Body of pancreas (tissue), 4 donors: ENCODE measurements at regions not wholly inside any gene's neighbourhood (a gene's known extent, or its start where the extent isn't known, plus 50 kb on each side); places are given as distances from the start of the nearest gene placed in this dataset.
"Not testable (repeated sequence)": the region's sequence is repeated elsewhere in the genome, so short reads cannot be mapped to it uniquely, and the experiment has no call there.

Experiments
- ATAC-seq: fragments of 150-250 bp; one replicate; pipeline ENCODE4 v1.9.1; 2016
- DNase-seq, 4 donors: peaks; one replicate each; pipeline ENCODE4 v3.0.0-alpha.2; 2019
- H3K27ac ChIP-seq, 4 donors: fragments of 200-600 bp; sonication (generic); 1 replicate in 3 of 4; 2 replicates in 1 of 4; pipeline versions ENCODE4 v1.5.1 to v1.6.1; 2016 to 2019; ENCODE audit warnings: mild to moderate bottlenecking in 1 of 4, mixed read lengths in 1 of 4, moderate library complexity in 1 of 4
- H3K27me3 ChIP-seq, 2 donors: fragments of 200-600 bp; sonication (generic); one replicate each; pipeline ENCODE4 v1.6.0; 2016; ENCODE audit warnings: mild to moderate bottlenecking in 1 of 2
- H3K36me3 ChIP-seq, 2 donors: fragments of 200-600 bp; sonication (generic); replicated peaks in 1 of 2; 2 replicates each; pipeline ENCODE4 v1.5.1; 2016; ENCODE audit warnings: low read depth in 2 of 2; ENCODE audit not compliant: insufficient read depth in 1 of 2
- H3K4me1 ChIP-seq: fragments of 200-600 bp; sonication (generic); one replicate; pipeline ENCODE4 v1.6.0; 2016
- H3K4me3 ChIP-seq, 2 donors: fragments of 200-600 bp; sonication (generic); 1 replicate in 1 of 2; 2 replicates in 1 of 2; pipeline ENCODE4 v1.5.1; 2016 to 2019
- H3K9me3 ChIP-seq, 3 donors: fragments of 200-600 bp; sonication (generic); 1 replicate in 2 of 3; 2 replicates in 1 of 3; pipeline ENCODE4 v1.5.1; 2016
- POLR2A ChIP-seq, 3 donors: fragments of 450-650 bp; IDR thresholded peaks; one replicate each; pipeline ENCODE4 v1.6.1; 2016; ENCODE audit warnings: antibody characterized with exemption in 3 of 3, mild to moderate bottlenecking in 2 of 3
- WGBS, 2 donors: methylation state at CpG; one replicate each; pipeline ENCODE4 v1.1.5; 2017; 5-methylcytosine and 5-hydroxymethylcytosine counted together
- intact Hi-C: fragments of 100-400 bp; cut with DNase I; formaldehyde crosslinking; loops from one replicate; pipeline ENCODE4 v1.15.1; 2023
- TF ChIP-seq, protein P1 (sequence below), 7 experiments: fragments of 450-650 bp in 4 of 7; fragments of 200-600 bp in 3 of 7; sonication (generic) in 3 of 7; IDR thresholded peaks; one replicate each; pipeline ENCODE4 v1.5.1; 2016 to 2019; ENCODE audit warnings: antibody characterized with exemption in 7 of 7

DNA sequence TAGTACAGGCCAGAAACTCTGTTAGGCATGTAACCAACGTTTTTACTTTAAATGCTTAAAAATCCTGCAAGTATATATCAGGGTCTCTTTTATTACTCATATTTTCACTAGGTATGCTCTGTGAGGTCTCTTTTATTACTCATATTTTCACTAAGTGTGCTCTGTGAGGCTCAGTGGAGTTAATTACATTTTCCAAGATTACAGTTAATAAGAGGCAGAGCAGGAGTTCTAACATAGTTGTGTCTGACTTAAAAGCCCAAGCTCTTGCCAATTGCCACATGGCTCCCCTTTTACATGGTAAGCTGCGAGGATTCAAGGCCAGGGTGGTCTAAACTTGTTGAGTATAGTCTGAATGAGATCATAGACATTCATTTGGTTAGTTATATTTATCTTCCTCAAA is 81.0 kb upstream of the ARMCX2 start:
- no peak for DNase-seq
- intact Hi-C loops: no loop called here
- H3K4me3 ChIP-seq: no peak overlapping the region
- TF ChIP-seq, protein P1, sequence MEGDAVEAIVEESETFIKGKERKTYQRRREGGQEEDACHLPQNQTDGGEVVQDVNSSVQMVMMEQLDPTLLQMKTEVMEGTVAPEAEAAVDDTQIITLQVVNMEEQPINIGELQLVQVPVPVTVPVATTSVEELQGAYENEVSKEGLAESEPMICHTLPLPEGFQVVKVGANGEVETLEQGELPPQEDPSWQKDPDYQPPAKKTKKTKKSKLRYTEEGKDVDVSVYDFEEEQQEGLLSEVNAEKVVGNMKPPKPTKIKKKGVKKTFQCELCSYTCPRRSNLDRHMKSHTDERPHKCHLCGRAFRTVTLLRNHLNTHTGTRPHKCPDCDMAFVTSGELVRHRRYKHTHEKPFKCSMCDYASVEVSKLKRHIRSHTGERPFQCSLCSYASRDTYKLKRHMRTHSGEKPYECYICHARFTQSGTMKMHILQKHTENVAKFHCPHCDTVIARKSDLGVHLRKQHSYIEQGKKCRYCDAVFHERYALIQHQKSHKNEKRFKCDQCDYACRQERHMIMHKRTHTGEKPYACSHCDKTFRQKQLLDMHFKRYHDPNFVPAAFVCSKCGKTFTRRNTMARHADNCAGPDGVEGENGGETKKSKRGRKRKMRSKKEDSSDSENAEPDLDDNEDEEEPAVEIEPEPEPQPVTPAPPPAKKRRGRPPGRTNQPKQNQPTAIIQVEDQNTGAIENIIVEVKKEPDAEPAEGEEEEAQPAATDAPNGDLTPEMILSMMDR (IDR thresholded peaks at IDR 0.05): no peak
- no peak for TF ChIP-seq POLR2A (IDR thresholded peaks at IDR 0.05)
- ATAC-seq: no peak
- H3K27ac ChIP-seq: no peak overlapping the region
- no peaks in the 10 kb centered on the region for H3K27me3 ChIP-seq
- no peaks in the 10 kb centered on the region for H3K9me3 ChIP-seq
- no peaks in the 10 kb centered on the region for H3K4me1 ChIP-seq
- no peaks in the 10 kb centered on the region for H3K36me3 ChIP-seq
- 27 to 31% methylated on average over 2 of the region's 2 CpGs for WGBS, 2 donors

DNA sequence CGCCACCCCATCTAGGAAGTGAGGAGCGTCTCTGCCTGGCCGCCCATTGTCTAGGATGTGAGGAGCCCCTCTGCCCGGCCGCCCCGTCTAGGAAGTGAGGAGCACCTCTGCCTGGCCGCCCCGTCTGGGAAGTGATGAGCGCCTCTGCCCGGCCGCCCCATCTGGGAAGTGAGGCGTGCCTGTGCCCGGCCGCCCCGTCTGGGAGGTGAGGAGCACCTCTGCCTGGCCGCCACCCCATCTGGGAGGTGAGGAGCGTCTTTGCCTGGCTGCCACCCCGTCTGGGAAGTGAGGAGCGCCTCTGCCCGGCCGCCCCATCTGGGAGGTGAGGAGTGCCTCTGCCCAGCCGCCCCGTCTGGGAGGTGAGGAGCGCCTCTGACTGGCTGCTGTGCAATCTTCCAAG is 79.2 kb upstream of the ARMCX2 start:
- H3K36me3 ChIP-seq, ATAC-seq, H3K4me3 ChIP-seq, H3K9me3 ChIP-seq, H3K27me3 ChIP-seq, H3K27ac ChIP-seq, DNase-seq, H3K4me1 ChIP-seq, intact Hi-C loops: not testable (repeated sequence)
- 78 to 93% methylated on average over 4 to 8 of the region's 24 CpGs for WGBS, 2 donors

DNA sequence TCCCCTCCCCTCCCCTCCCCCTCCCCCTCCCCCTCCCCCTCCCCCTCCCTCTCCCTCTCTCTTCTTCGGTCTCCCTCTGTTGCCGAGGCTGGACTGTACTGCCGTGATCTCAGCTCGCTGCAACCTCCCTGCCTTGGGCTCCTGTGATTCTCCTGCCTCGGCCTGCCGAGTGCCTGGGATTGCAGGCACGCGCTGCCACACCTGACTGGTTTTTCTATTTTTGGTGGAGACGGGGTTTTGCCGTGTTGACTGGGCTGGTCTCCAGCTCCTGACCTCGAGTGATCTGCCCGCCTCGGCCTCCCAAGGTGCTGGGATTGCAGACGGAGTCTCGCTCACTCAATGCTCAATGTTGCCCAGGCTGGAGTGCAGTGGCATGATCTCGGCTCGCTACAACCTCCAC is 78.8 kb upstream of the ARMCX2 start:
- 100% methylated on average over 4 of the region's 17 CpGs; no CpG with 5 or more reads in 1 of the 2 donors for WGBS, 2 donors
- H3K27me3 ChIP-seq, ATAC-seq, H3K27ac ChIP-seq, intact Hi-C loops, DNase-seq, H3K36me3 ChIP-seq, H3K4me1 ChIP-seq, H3K9me3 ChIP-seq, H3K4me3 ChIP-seq: not testable (repeated sequence)

DNA sequence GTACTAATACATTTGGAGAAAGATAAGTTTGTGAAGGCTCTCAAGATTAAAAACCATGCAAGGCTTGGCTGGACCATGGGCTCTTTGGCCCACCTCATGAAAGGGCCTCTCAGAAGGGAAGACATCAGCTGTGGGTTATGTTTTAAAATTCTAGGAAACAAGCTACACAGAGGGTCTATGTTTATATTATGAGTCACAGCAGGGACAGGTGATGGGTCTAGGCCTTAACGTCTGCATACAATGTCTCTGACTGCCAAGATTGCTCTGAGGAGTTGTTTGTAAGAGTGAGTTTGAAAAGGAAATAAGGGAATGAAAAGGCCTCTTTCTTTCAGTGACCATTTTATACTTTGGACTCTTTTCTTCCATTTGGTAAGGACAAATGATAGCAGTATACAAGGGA is 77.0 kb upstream of the ARMCX2 start:
- Histone ChIP-seq H3K9me3 (no peaks in the 10 kb centered on the region), H3K27ac (no peak overlapping the region), H3K4me1 (no peaks in the 10 kb centered on the region), H3K27me3 (no peaks in the 10 kb centered on the region), H3K4me3 (no peak overlapping the region), H3K36me3 (no peaks in the 10 kb centered on the region)
- ATAC-seq: no peak
- DNase-seq: no peak
- 41 to 50% methylated on average over 1 of the region's 1 CpG for WGBS, 2 donors
- intact Hi-C loops: no loop called here
- TF ChIP-seq, protein P1 (IDR thresholded peaks at IDR 0.05): no peak
- TF ChIP-seq POLR2A (IDR thresholded peaks at IDR 0.05): no peak

DNA sequence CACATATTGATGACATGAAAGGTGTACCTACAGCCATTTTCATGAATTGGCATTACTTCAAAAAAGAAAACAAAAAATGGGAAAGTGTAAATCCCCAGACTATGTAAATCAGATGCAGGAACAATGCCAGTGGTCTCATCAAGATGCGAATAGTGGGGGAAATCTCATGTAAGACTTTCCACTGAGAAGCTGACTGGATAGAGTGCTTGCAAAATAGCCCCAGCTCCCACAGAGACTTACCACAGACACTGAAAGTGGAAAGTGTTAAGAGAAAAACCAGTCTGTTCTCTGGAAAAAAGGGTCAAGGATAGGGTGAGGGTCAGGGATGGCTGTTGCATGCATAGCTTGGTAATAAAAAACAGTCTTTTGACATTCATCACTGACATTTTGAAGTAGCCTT is 73.2 kb upstream of the ARMCX2 start:
- intact Hi-C loops: no loop called here

DNA sequence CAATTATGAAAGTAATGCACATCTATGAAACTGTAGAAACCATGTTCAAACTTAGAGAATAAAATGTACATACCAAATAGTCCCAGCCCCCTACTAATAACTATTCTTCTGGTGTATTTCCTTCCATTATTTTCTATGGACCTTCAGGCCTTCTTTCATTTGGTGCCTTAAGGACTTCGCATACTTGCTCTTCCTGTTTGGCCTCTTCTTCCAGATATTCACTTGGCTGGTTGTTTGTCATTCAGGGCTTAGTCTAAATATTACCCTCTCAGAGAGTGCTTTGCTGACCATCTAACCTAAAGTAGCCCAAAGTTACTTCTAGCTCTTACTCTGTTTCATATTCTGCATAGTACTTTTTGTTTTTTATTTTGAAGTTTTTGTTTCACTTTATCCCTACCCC is 70.3 kb upstream of the ARMCX2 start:
- intact Hi-C loops: no loop called here
- Histone ChIP-seq H3K36me3 (no peaks in the 10 kb centered on the region), H3K9me3 (no peaks in the 10 kb centered on the region), H3K4me1 (no peaks in the 10 kb centered on the region), H3K27me3 (no peaks in the 10 kb centered on the region), H3K4me3 (no peak overlapping the region), H3K27ac (no peak overlapping the region)
- no peak for TF ChIP-seq POLR2A (IDR thresholded peaks at IDR 0.05)
- TF ChIP-seq, protein P1 (IDR thresholded peaks at IDR 0.05): no peak
- 46 to 50% methylated on average over 1 of the region's 1 CpG for WGBS, 2 donors
- ATAC-seq: no peak
- DNase-seq: no peak

More for the DNA sequence above, 73.2 kb upstream of the ARMCX2 start:
- ATAC-seq (no peak), DNase-seq (no peak)
- Histone ChIP-seq H3K27me3 (no peaks in the 10 kb centered on the region), H3K4me3 (no peak overlapping the region), H3K27ac (no peak overlapping the region), H3K4me1 (no peaks in the 10 kb centered on the region), H3K9me3 (no peaks in the 10 kb centered on the region), H3K36me3 (no peaks in the 10 kb centered on the region)
- 67 to 89% methylated on average over 1 of the region's 1 CpG for WGBS, 2 donors
- TF ChIP-seq, protein P1 (IDR thresholded peaks at IDR 0.05): no peak
- TF ChIP-seq POLR2A (IDR thresholded peaks at IDR 0.05): no peak
